ENCODE measurements at regions not wholly inside any gene's neighbourhood (a gene's known extent, or its start where the extent isn't known, plus 50 kb on each side); places are given as distances from the start of the nearest gene placed in this dataset.

- no peak for TF ChIP-seq CTCF (IDR thresholded peaks at IDR 0.05; ENCODE audit: insufficient read depth, low read length)
- no peak for TF ChIP-seq REST (IDR thresholded peaks at IDR 0.05; ENCODE audit: insufficient replicate concordance, low read depth)
- no peak for TF ChIP-seq POLR2AphosphoS5 (IDR thresholded peaks at IDR 0.05; ENCODE audit: low read depth)
- no peak for TF ChIP-seq GABPA (IDR thresholded peaks at IDR 0.05; ENCODE audit: low read depth)
- no peak for TF ChIP-seq SPI1 (IDR thresholded peaks at IDR 0.05; ENCODE audit: borderline replicate concordance, low read depth)
These were observed 73.8 kb upstream of the CHCHD3 start for GRCh38 chr7:133155642-133156041.

All from HL-60 (cell line).